ENCODE measurements at regions not wholly inside any gene's neighbourhood (a gene's known extent, or its start where the extent isn't known, plus 50 kb on each side); places are given as distances from the start of the nearest gene placed in this dataset.

DNA sequence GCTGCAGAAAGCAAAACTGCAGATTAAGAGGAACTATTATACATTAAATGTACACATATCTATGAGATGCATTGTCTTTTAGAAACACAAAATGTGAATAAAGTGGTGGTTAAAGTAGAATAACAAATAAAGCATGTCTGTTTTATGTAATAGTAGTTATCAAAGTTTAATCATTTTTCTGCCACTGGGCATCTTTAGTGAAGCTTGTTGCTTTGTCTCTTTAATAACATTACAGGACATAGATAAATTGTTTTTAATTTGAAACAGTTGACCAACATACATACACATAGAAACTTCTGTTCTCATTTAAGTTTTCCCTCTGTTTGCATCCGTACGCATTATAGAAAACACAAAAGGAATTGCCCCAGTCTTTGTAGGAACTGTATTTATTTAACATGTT lies 1700.0 kb upstream of the ADGRL3 start:
- no peak for TF ChIP-seq EZH2 (IDR thresholded peaks at IDR 0.05; ENCODE audit: insufficient read depth, poor library complexity, severe bottlenecking)
- TF ChIP-seq EZH2phosphoT487 (IDR thresholded peaks at IDR 0.05; ENCODE audit: insufficient read depth, low read depth), result no peak

Data from GM23248 (cell line).